Sigmoid colon (tissue), 4 donors: ENCODE measurements at regions not wholly inside any gene's neighbourhood (a gene's known extent, or its start where the extent isn't known, plus 50 kb on each side); places are given as distances from the start of the nearest gene placed in this dataset.

Experiments used
- EP300 ChIP-seq, 4 donors: sonication (generic); formaldehyde crosslinking; IDR thresholded peaks; one replicate each; pipeline ENCODE4 v1.6.1; 2017; ENCODE audit warnings: antibody characterized with exemption in 4 of 4
- POLR2A ChIP-seq, 2 donors: fragments of 450-650 bp; IDR thresholded peaks; one replicate each; pipeline ENCODE4 v1.6.1; 2016; ENCODE audit warnings: antibody characterized with exemption in 2 of 2, mild to moderate bottlenecking in 2 of 2, moderate library complexity in 2 of 2
- TF ChIP-seq, protein P1 (sequence below), 4 experiments: fragments of 450-650 bp in 3 of 4; fragments of 200-600 bp in 1 of 4; IDR thresholded peaks; one replicate each; pipeline ENCODE4 v1.5.1; 2016 to 2019; ENCODE audit warnings: antibody characterized with exemption in 4 of 4, mild to moderate bottlenecking in 3 of 4, moderate library complexity in 2 of 4

DNA sequence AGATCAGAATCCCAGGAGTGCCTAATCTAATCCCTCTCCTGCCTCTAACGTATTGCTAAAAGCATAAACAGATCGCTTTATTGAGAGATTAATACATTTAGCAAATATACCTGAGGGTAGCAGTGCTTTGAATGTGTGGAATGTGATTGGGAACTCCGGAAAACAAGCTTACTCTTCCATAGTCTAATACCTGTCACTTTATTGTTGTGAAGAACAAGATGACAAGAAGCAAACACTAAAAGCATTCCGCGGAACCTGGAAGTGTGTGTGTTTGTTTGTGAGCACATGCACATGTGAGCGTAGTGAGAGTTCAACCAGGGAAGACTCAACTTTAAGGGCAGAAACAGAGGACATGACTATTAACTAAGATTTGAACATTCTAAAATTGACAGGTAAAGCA is 265.0 kb upstream of the GJE1 start:
- TF ChIP-seq, protein P1, sequence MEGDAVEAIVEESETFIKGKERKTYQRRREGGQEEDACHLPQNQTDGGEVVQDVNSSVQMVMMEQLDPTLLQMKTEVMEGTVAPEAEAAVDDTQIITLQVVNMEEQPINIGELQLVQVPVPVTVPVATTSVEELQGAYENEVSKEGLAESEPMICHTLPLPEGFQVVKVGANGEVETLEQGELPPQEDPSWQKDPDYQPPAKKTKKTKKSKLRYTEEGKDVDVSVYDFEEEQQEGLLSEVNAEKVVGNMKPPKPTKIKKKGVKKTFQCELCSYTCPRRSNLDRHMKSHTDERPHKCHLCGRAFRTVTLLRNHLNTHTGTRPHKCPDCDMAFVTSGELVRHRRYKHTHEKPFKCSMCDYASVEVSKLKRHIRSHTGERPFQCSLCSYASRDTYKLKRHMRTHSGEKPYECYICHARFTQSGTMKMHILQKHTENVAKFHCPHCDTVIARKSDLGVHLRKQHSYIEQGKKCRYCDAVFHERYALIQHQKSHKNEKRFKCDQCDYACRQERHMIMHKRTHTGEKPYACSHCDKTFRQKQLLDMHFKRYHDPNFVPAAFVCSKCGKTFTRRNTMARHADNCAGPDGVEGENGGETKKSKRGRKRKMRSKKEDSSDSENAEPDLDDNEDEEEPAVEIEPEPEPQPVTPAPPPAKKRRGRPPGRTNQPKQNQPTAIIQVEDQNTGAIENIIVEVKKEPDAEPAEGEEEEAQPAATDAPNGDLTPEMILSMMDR (IDR thresholded peaks at IDR 0.05) = no peak
- TF ChIP-seq POLR2A (IDR thresholded peaks at IDR 0.05) (no peak), EP300 (IDR thresholded peaks at IDR 0.05) (no peak)
